ENCODE measurements at regions not wholly inside any gene's neighbourhood (a gene's known extent, or its start where the extent isn't known, plus 50 kb on each side); places are given as distances from the start of the nearest gene placed in this dataset.

GRCh38 chr3:148600440-148600839 is 97.3 kb upstream of the AGTR1 start:
- H3K4me3 ChIP-seq (ENCODE audit: low read length): peak overlapping the region; percentile 3
- H3K27ac ChIP-seq (ENCODE audit: low read depth, low read length): no peak overlapping the region
- TF ChIP-seq, protein P1, sequence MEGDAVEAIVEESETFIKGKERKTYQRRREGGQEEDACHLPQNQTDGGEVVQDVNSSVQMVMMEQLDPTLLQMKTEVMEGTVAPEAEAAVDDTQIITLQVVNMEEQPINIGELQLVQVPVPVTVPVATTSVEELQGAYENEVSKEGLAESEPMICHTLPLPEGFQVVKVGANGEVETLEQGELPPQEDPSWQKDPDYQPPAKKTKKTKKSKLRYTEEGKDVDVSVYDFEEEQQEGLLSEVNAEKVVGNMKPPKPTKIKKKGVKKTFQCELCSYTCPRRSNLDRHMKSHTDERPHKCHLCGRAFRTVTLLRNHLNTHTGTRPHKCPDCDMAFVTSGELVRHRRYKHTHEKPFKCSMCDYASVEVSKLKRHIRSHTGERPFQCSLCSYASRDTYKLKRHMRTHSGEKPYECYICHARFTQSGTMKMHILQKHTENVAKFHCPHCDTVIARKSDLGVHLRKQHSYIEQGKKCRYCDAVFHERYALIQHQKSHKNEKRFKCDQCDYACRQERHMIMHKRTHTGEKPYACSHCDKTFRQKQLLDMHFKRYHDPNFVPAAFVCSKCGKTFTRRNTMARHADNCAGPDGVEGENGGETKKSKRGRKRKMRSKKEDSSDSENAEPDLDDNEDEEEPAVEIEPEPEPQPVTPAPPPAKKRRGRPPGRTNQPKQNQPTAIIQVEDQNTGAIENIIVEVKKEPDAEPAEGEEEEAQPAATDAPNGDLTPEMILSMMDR (conservative IDR thresholded peaks at IDR 0.05): no peak
- no peaks in the 10 kb centered on the region for H3K9me3 ChIP-seq (ENCODE audit: control insufficient read depth, low read length)
- DNase-seq: no peak
- peak overlapping the region; percentile 96 for H3K27ac Mint-ChIP-seq
- no peaks in the 10 kb centered on the region for H3K27me3 Mint-ChIP-seq (ENCODE audit: insufficient read depth)
- H3K36me3 ChIP-seq (ENCODE audit: control insufficient read depth, insufficient read depth, low read length): no peaks in the 10 kb centered on the region
- H3K27me3 ChIP-seq (ENCODE audit: control insufficient read depth, insufficient read depth, low read length, poor library complexity, severe bottlenecking): no peaks in the 10 kb centered on the region
- H3K9ac ChIP-seq (ENCODE audit: extremely low read depth, low read length, poor library complexity, severe bottlenecking): peak overlapping the region; percentile 6
- 83% methylated on average over 1 of the region's 1 CpG; no CpG with 5 or more reads in 1 of the 2 experiments for WGBS, 2 experiments (ENCODE audit: insufficient coverage in 1 of 2, insufficient read length in 1 of 2)
- peaks cover 39% of the 10 kb centered on the region for H3K4me1 Mint-ChIP-seq
- H3K9me3 Mint-ChIP-seq: no peaks in the 10 kb centered on the region
- H3K4me1 ChIP-seq (ENCODE audit: control insufficient read depth, insufficient read depth, low read length): peaks cover 12% of the 10 kb centered on the region
- peak overlapping the region; percentile 15 for H3K4me3 Mint-ChIP-seq
- no peaks in the 10 kb centered on the region for H3K36me3 Mint-ChIP-seq (ENCODE audit: low read depth)

DNA sequence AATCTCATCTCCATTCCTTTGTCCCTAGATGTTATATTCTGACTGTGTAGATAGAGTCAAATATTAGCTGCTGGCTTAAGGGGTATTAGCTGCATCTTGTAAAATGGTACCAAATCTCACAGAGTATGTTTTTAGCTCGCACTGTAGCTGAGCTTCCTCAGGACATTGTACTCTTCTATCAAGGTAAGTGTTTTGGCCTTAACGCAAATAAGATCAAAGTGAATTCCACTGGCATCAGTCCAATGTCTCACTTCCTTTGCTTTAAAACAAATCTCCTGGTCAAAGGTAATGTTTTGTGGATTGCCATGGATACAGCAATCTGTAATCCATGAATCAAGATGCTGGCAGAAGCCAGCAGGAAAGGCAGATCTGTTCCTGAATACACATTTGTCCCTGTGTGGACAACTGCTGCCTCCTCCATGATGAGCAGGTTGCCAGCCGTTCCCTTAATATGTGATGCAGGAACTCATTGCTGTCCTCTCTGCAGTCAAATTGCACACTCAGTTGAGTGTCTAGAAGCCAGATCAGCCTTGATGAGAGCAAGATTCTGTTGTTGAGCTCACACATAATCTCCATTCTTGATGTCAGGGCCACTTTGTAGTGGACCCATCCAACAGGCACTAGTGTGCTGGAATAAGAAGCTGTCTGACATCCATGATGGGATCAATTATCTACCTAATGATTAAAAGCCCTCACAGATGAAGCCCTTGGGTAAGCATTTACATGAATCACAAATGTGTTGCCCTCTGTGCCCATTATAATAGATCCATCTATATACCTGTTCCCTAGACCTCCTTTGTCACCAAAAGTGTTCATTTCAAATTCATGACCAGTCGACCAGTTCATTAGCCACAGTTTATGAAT is 96.6 kb upstream of the AGTR1 start:
- H3K36me3 Mint-ChIP-seq (ENCODE audit: low read depth): no peaks in the 10 kb centered on the region
- H3K27me3 Mint-ChIP-seq (ENCODE audit: insufficient read depth): no peaks in the 10 kb centered on the region
- Histone ChIP-seq H3K4me1 (ENCODE audit: control insufficient read depth, insufficient read depth, low read length) (peaks cover 12% of the 10 kb centered on the region), H3K9ac (ENCODE audit: extremely low read depth, low read length, poor library complexity, severe bottlenecking) (peak overlapping the region; percentile 40), H3K9me3 (ENCODE audit: control insufficient read depth, low read length) (no peaks in the 10 kb centered on the region), H3K27me3 (ENCODE audit: control insufficient read depth, insufficient read depth, low read length, poor library complexity, severe bottlenecking) (no peaks in the 10 kb centered on the region), H3K27ac (ENCODE audit: low read depth, low read length) (no peak overlapping the region), H3K36me3 (ENCODE audit: control insufficient read depth, insufficient read depth, low read length) (no peaks in the 10 kb centered on the region), H3K4me3 (ENCODE audit: low read length) (peak overlapping the region; percentile 56)
- WGBS, 2 experiments (ENCODE audit: insufficient coverage in 1 of 2, insufficient read length in 1 of 2): 74 to 87% methylated on average over 4 of the region's 4 CpGs
- peaks cover 42% of the 10 kb centered on the region for H3K4me1 Mint-ChIP-seq
- TF ChIP-seq, protein P1 (conservative IDR thresholded peaks at IDR 0.05): no peak
- peak overlapping the region; percentile 85 for H3K27ac Mint-ChIP-seq
- H3K9me3 Mint-ChIP-seq: no peaks in the 10 kb centered on the region
- DNase-seq: no peak
- H3K4me3 Mint-ChIP-seq: no peak overlapping the region

DNA sequence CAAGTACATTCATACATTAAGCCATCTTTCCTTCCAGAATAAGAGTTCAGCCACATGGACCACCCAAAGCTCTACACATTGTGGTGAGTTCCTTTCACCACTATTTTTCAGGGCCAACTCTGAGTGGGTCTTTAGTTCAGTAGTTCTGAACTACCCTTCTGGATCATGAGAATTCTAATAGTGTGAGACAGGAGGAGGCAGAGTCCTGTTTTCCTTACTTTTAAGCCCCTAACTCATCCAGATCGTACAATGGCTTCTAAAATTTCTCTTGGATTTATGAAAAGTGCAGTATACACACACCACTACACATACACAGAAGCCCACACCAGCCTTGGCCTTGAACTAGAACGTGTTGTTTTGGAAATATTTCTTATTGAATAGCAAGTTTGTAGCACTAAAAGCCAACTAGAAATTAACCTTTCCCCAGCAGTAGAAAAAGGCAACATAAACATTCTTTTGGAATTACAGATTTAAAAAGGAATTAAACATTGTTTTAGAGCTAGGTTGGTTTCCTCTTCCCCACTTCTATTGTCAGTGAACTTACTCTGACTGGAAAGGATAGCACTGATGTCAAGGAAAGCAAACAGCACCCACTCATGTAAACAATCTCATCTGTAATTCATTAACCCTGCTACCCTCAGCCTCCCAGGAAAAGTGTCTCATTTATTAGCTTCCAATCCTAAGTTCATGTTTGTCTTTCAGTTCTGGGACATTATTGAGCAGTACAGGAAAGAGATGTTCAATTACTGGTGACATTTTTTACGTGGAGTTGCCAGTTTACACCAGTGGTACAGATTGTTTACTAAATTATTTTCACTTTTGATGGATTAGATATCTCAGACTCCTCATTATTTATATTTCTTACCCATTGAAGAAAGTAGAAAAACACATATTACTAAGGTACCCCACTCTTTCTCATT is 95.7 kb upstream of the AGTR1 start:
- no peaks in the 10 kb centered on the region for H3K27me3 Mint-ChIP-seq (ENCODE audit: insufficient read depth)
- no peaks in the 10 kb centered on the region for H3K9me3 Mint-ChIP-seq
- Histone ChIP-seq H3K9me3 (ENCODE audit: control insufficient read depth, low read length) (no peaks in the 10 kb centered on the region), H3K4me3 (ENCODE audit: low read length) (peak overlapping the region; percentile 56), H3K27ac (ENCODE audit: low read depth, low read length) (no peak overlapping the region), H3K36me3 (ENCODE audit: control insufficient read depth, insufficient read depth, low read length) (no peaks in the 10 kb centered on the region), H3K4me1 (ENCODE audit: control insufficient read depth, insufficient read depth, low read length) (peaks cover 16% of the 10 kb centered on the region), H3K9ac (ENCODE audit: extremely low read depth, low read length, poor library complexity, severe bottlenecking) (peak overlapping the region; percentile 55), H3K27me3 (ENCODE audit: control insufficient read depth, insufficient read depth, low read length, poor library complexity, severe bottlenecking) (no peaks in the 10 kb centered on the region)
- TF ChIP-seq, protein P1 (conservative IDR thresholded peaks at IDR 0.05): no peak
- peak overlapping the region; percentile 85 for H3K27ac Mint-ChIP-seq
- peak overlapping the region; percentile 22 for H3K4me3 Mint-ChIP-seq
- WGBS, 2 experiments (ENCODE audit: insufficient coverage in 1 of 2, insufficient read length in 1 of 2): 80% methylated on average over 3 of the region's 3 CpGs; no CpG with 5 or more reads in 1 of the 2 experiments
- DNase-seq: no peak
- H3K36me3 Mint-ChIP-seq (ENCODE audit: low read depth): no peaks in the 10 kb centered on the region
- peaks cover 51% of the 10 kb centered on the region for H3K4me1 Mint-ChIP-seq
